GM13976 (cell line): ENCODE measurements at regions not wholly inside any gene's neighbourhood (a gene's known extent, or its start where the extent isn't known, plus 50 kb on each side); places are given as distances from the start of the nearest gene placed in this dataset.

Experiments
- DNase-seq: peaks from one replicate; pipeline ENCODE4 v3.0.0; 2012; ENCODE audit warnings: low spot score
- CTCF ChIP-seq: IDR thresholded peaks from 2 replicates; pipeline ENCODE4 v1.5.1; 2012; ENCODE audit warnings: borderline replicate concordance, mild to moderate bottlenecking; ENCODE audit not compliant: insufficient read depth; ENCODE audit errors: extremely low read depth, missing control alignments, control extremely low read depth
- in situ Hi-C: fragments of 300-500 bp; cut with MboI; formaldehyde crosslinking; loops from one replicate; pipeline ENCODE4 v1.12.0; 2022; ENCODE audit warnings: low sequenced_read_pairs, mixed read lengths, inconsistent platforms; ENCODE audit not compliant: unreplicated experiment

GRCh38 chr3:13174011-13174802, 101.0 kb upstream of the IQSEC1 start:
- DNase-seq: no peak
- in situ Hi-C loops: no loop called here
- no peak for TF ChIP-seq CTCF

GRCh38 chr3:13173186-13173585, 100.0 kb upstream of the IQSEC1 start:
- DNase-seq: no peak
- TF ChIP-seq CTCF: no peak
- in situ Hi-C loops: no loop called here

GRCh38 chr3:13172644-13173013, 99.4 kb upstream of the IQSEC1 start:
- in situ Hi-C loops: no loop called here
- no peak for DNase-seq
- no peak for TF ChIP-seq CTCF

GRCh38 chr3:13171704-13172643, 98.7 kb upstream of the IQSEC1 start:
- DNase-seq: no peak
- in situ Hi-C loops: no loop called here

GRCh38 chr3:13170317-13170716, 97.1 kb upstream of the IQSEC1 start:
- DNase-seq: no peak
- in situ Hi-C loops: no loop called here
- TF ChIP-seq CTCF: no peak

More at GRCh38 chr3:13171704-13172643, 98.7 kb upstream of the IQSEC1 start:
- TF ChIP-seq CTCF: no peak

GRCh38 chr3:13168391-13168790, 95.2 kb upstream of the IQSEC1 start:
- TF ChIP-seq CTCF: no peak
- in situ Hi-C loops: no loop called here
- no peak for DNase-seq
